Neuronal stem cell (in vitro differentiated cells): ENCODE measurements at regions not wholly inside any gene's neighbourhood (a gene's known extent, or its start where the extent isn't known, plus 50 kb on each side); places are given as distances from the start of the nearest gene placed in this dataset.

Experiments used
- DNase-seq: peaks from one replicate; pipeline ENCODE4 v3.0.0-alpha.2; 2013; ENCODE audit warnings: low spot score
- H2AFZ ChIP-seq: one replicate; pipeline ENCODE4 v1.6.1; 2013; ENCODE audit warnings: mild to moderate bottlenecking, low read length, inconsistent platforms
- H2AK5ac ChIP-seq: 2 replicates; pipeline ENCODE4 v1.6.1; 2013; ENCODE audit warnings: low read depth, mild to moderate bottlenecking, inconsistent platforms, low read length, moderate library complexity, mixed read lengths
- H2BK120ac ChIP-seq: 2 replicates; pipeline ENCODE4 v1.6.1; 2013; ENCODE audit warnings: low read depth, mild to moderate bottlenecking, inconsistent platforms, low read length, moderate library complexity, mixed read lengths
- H2BK12ac ChIP-seq: one replicate; pipeline ENCODE4 v1.6.1; 2013; ENCODE audit warnings: low read length, inconsistent platforms
- H2BK15ac ChIP-seq: 2 replicates; pipeline ENCODE4 v1.6.1; 2013; ENCODE audit warnings: mild to moderate bottlenecking, low read length, inconsistent platforms, mixed read lengths
- H2BK5ac ChIP-seq: one replicate; pipeline ENCODE4 v1.6.1; 2013; ENCODE audit warnings: inconsistent platforms, mild to moderate bottlenecking, low read length, moderate library complexity
- H3K14ac ChIP-seq: one replicate; pipeline ENCODE4 v1.6.1; 2013; ENCODE audit warnings: low read length, inconsistent platforms
- H3K18ac ChIP-seq: 2 replicates; pipeline ENCODE4 v1.6.1; 2013; ENCODE audit warnings: low read length, inconsistent platforms
- H3K23ac ChIP-seq: 2 replicates; pipeline ENCODE4 v1.6.1; 2013; ENCODE audit warnings: low read depth, mild to moderate bottlenecking, mixed read lengths, low read length, inconsistent platforms; ENCODE audit not compliant: poor library complexity
- H3K27ac ChIP-seq: replicated peaks from 3 replicates; pipeline ENCODE4 v1.5.1; 2013; ENCODE audit warnings: low read length, inconsistent platforms
- H3K27me3 ChIP-seq, 3 experiments: 2 replicates each; pipeline ENCODE4 v1.6.1; 2013; ENCODE audit warnings: low read length in 3 of 3, mild to moderate bottlenecking in 2 of 3, inconsistent platforms in 1 of 3, low read depth in 1 of 3, mixed read lengths in 1 of 3, moderate library complexity in 1 of 3; ENCODE audit not compliant: control insufficient read depth in 3 of 3, insufficient read depth in 3 of 3
- H3K36me3 ChIP-seq, 2 donors: replicated peaks in 1 of 2; 2 replicates each; pipeline ENCODE4 v1.6.1; 2013; ENCODE audit warnings: low read length in 2 of 2; ENCODE audit not compliant: control insufficient read depth in 2 of 2, insufficient read depth in 2 of 2
- H3K4ac ChIP-seq: 2 replicates; pipeline ENCODE4 v1.6.1; 2013; ENCODE audit warnings: inconsistent platforms, mild to moderate bottlenecking, low read length, moderate library complexity
- H3K4me1 ChIP-seq, 2 donors: 1 replicate in 1 of 2; 2 replicates in 1 of 2; pipeline ENCODE4 v1.6.1; 2013; ENCODE audit warnings: low read length in 2 of 2, low read depth in 1 of 2; ENCODE audit not compliant: control insufficient read depth in 2 of 2, insufficient read depth in 1 of 2
- H3K4me2 ChIP-seq: one replicate; pipeline ENCODE4 v1.6.1; 2013; ENCODE audit warnings: mild to moderate bottlenecking, low read length, inconsistent platforms; ENCODE audit not compliant: insufficient read depth, poor library complexity, severe bottlenecking
- H3K4me3 ChIP-seq, 2 donors: 2 replicates each; pipeline ENCODE4 v1.5.1; 2013; ENCODE audit warnings: low read length in 2 of 2, mild to moderate bottlenecking in 2 of 2, inconsistent platforms in 1 of 2, moderate library complexity in 1 of 2
- H3K79me1 ChIP-seq: one replicate; pipeline ENCODE4 v1.6.1; 2013; ENCODE audit warnings: low read depth, mild to moderate bottlenecking, inconsistent platforms, low read length, moderate library complexity
- H3K9ac ChIP-seq: one replicate; pipeline ENCODE4 v1.6.1; 2013; ENCODE audit warnings: mild to moderate bottlenecking, low read depth, low read length, inconsistent platforms; ENCODE audit not compliant: poor library complexity
- H3K9me3 ChIP-seq, 2 donors: replicated peaks in 1 of 2; 2 replicates each; pipeline versions ENCODE3 to v1.6.1; 2013; ENCODE audit warnings: low read length in 2 of 2, mild to moderate bottlenecking in 2 of 2, inconsistent platforms in 1 of 2, low read depth in 1 of 2, mixed read lengths in 1 of 2, moderate library complexity in 1 of 2; ENCODE audit not compliant: control insufficient read depth in 2 of 2, insufficient read depth in 1 of 2
- H4K8ac ChIP-seq: one replicate; pipeline ENCODE4 v1.6.1; 2013; ENCODE audit warnings: low read depth, mild to moderate bottlenecking, inconsistent platforms, low read length, moderate library complexity
- H4K91ac ChIP-seq: one replicate; pipeline ENCODE4 v1.6.1; 2013; ENCODE audit warnings: low read length, low read depth, mild to moderate bottlenecking, inconsistent platforms; ENCODE audit not compliant: poor library complexity
- WGBS, 2 donors: extraction: QIAGEN DNeasy Blood & Tissue Kit; methylation state at CpG; one replicate each; pipeline ENCODE4 v1.1.7; 2013; ENCODE audit warnings: missing lambda C conversion rate in 2 of 2, mixed read lengths in 1 of 2; ENCODE audit not compliant: insufficient read length in 2 of 2, insufficient replicate concordance in 1 of 2; ENCODE audit errors: extremely low coverage in 2 of 2; 5-methylcytosine and 5-hydroxymethylcytosine counted together

- Histone ChIP-seq H3K9me3 (no peaks in the 10 kb centered on the region), H3K79me1 (no peaks in the 10 kb centered on the region), H3K27ac (no peak overlapping the region), H3K9ac (no peak overlapping the region), H3K27me3 (no peaks in the 10 kb centered on the region), H2AFZ (no peak overlapping the region), H4K91ac (no peak overlapping the region), H3K4me2 (no peak overlapping the region), H2BK120ac (no peak overlapping the region), H3K18ac (no peak overlapping the region), H3K14ac (no peak overlapping the region), H3K36me3 (no peaks in the 10 kb centered on the region), H3K4ac (no peak overlapping the region), H4K8ac (no peak overlapping the region), H2BK5ac (no peak overlapping the region), H2AK5ac (no peak overlapping the region), H2BK15ac (no peak overlapping the region), H3K23ac (no peak overlapping the region), H2BK12ac (no peak overlapping the region), H3K4me1 (peaks cover 0 to 10% of the 10 kb centered on the region in 2 donors), H3K4me3 (no peak overlapping the region)
- WGBS, 2 donors: no CpG with 5 or more reads among the region's 2 CpGs
- no peak for DNase-seq
Observed at GRCh38 chr2:65916785-65917295, 484.4 kb upstream of the SPRED2 start.

- Histone ChIP-seq H3K27me3 (no peaks in the 10 kb centered on the region), H2BK12ac (no peak overlapping the region), H2BK120ac (no peak overlapping the region), H2BK15ac (no peak overlapping the region), H3K36me3 (no peaks in the 10 kb centered on the region), H3K23ac (no peak overlapping the region), H2AFZ (no peak overlapping the region), H3K4ac (no peak overlapping the region), H2BK5ac (no peak overlapping the region), H2AK5ac (no peak overlapping the region), H3K18ac (no peak overlapping the region), H4K8ac (no peak overlapping the region), H3K79me1 (no peaks in the 10 kb centered on the region), H3K27ac (no peak overlapping the region), H3K4me1 (peaks cover 0 to 10% of the 10 kb centered on the region in 2 donors), H3K4me3 (no peak overlapping the region), H3K9me3 (no peaks in the 10 kb centered on the region), H3K4me2 (no peak overlapping the region), H3K14ac (no peak overlapping the region), H3K9ac (no peak overlapping the region), H4K91ac (no peak overlapping the region)
- no peak for DNase-seq
Observed at GRCh38 chr2:65916177-65916576, 483.8 kb upstream of the SPRED2 start.

GRCh38 chr2:65915273-65915672, 482.9 kb upstream of the SPRED2 start:
- Histone ChIP-seq H3K9ac (no peak overlapping the region), H4K91ac (no peak overlapping the region), H2AK5ac (no peak overlapping the region), H3K9me3 (no peaks in the 10 kb centered on the region), H2BK12ac (no peak overlapping the region), H3K4me1 (peaks cover 0 to 10% of the 10 kb centered on the region in 2 donors), H3K36me3 (no peaks in the 10 kb centered on the region), H3K4me2 (no peak overlapping the region), H2AFZ (no peak overlapping the region), H4K8ac (no peak overlapping the region), H2BK15ac (no peak overlapping the region), H3K4me3 (no peak overlapping the region), H3K23ac (no peak overlapping the region), H2BK5ac (no peak overlapping the region), H2BK120ac (no peak overlapping the region), H3K79me1 (no peaks in the 10 kb centered on the region), H3K18ac (no peak overlapping the region), H3K14ac (no peak overlapping the region), H3K27me3 (no peaks in the 10 kb centered on the region), H3K4ac (no peak overlapping the region), H3K27ac (no peak overlapping the region)
- no peak for DNase-seq
- no CpG with 5 or more reads among the region's 3 CpGs for WGBS, 2 donors

- Histone ChIP-seq H3K18ac (no peak overlapping the region), H3K23ac (no peak overlapping the region), H3K27me3 (no peaks in the 10 kb centered on the region), H2BK12ac (no peak overlapping the region), H3K4me3 (no peak overlapping the region), H3K4me2 (no peak overlapping the region), H2BK15ac (no peak overlapping the region), H2AFZ (no peak overlapping the region), H3K36me3 (no peaks in the 10 kb centered on the region), H3K79me1 (no peaks in the 10 kb centered on the region), H2AK5ac (no peak overlapping the region), H3K27ac (no peak overlapping the region), H3K9ac (no peak overlapping the region), H3K9me3 (no peaks in the 10 kb centered on the region), H4K8ac (no peak overlapping the region), H3K4me1 (peaks cover 0 to 7% of the 10 kb centered on the region in 2 donors), H2BK5ac (no peak overlapping the region), H3K14ac (no peak overlapping the region), H3K4ac (no peak overlapping the region), H4K91ac (no peak overlapping the region), H2BK120ac (no peak overlapping the region)
- no CpG with 5 or more reads among the region's 7 CpGs for WGBS, 2 donors
- DNase-seq: no peak
Observed at GRCh38 chr2:65914244-65914786, 481.9 kb upstream of the SPRED2 start.
